ENCODE measurements at regions not wholly inside any gene's neighbourhood (a gene's known extent, or its start where the extent isn't known, plus 50 kb on each side); places are given as distances from the start of the nearest gene placed in this dataset.

DNA sequence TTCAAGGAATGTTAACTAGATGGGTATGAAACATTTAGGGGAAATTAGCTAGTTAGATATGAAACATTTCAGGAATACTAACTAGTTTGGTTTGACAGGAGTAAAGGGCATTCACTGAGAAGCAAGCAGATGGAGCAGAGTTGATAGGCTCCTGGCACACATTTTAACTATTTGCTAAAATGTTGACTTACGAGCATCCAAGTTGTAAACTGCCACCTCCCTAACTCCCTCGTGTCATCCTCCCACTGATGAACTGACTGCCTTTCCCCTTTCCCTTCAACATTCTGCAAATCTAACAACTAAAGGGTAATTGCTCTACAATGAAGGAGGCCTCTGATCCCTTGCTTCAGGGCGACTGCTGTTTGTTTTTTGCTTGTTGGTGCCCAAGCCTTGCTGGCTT is 580.4 kb upstream of the FAM98A start:
- TF ChIP-seq, protein P1, sequence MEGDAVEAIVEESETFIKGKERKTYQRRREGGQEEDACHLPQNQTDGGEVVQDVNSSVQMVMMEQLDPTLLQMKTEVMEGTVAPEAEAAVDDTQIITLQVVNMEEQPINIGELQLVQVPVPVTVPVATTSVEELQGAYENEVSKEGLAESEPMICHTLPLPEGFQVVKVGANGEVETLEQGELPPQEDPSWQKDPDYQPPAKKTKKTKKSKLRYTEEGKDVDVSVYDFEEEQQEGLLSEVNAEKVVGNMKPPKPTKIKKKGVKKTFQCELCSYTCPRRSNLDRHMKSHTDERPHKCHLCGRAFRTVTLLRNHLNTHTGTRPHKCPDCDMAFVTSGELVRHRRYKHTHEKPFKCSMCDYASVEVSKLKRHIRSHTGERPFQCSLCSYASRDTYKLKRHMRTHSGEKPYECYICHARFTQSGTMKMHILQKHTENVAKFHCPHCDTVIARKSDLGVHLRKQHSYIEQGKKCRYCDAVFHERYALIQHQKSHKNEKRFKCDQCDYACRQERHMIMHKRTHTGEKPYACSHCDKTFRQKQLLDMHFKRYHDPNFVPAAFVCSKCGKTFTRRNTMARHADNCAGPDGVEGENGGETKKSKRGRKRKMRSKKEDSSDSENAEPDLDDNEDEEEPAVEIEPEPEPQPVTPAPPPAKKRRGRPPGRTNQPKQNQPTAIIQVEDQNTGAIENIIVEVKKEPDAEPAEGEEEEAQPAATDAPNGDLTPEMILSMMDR (IDR thresholded peaks at IDR 0.05; ENCODE audit: poor library complexity, severe bottlenecking) = no peak
- TF ChIP-seq RAD21 (conservative IDR thresholded peaks at IDR 0.05) (no peak), EP300 (conservative IDR thresholded peaks at IDR 0.05; ENCODE audit: poor library complexity, severe bottlenecking) (no peak), EZH2 (IDR thresholded peaks at IDR 0.05; ENCODE audit: borderline replicate concordance, insufficient read depth, low read length, poor library complexity, severe bottlenecking) (no peak), SMC3 (conservative IDR thresholded peaks at IDR 0.05; ENCODE audit: poor library complexity) (no peak), MXI1 (conservative IDR thresholded peaks at IDR 0.05; ENCODE audit: poor library complexity, severe bottlenecking) (no peak), POLR2AphosphoS5 (IDR thresholded peaks at IDR 0.05) (no peak)
- TF ChIP-seq, protein P2, sequence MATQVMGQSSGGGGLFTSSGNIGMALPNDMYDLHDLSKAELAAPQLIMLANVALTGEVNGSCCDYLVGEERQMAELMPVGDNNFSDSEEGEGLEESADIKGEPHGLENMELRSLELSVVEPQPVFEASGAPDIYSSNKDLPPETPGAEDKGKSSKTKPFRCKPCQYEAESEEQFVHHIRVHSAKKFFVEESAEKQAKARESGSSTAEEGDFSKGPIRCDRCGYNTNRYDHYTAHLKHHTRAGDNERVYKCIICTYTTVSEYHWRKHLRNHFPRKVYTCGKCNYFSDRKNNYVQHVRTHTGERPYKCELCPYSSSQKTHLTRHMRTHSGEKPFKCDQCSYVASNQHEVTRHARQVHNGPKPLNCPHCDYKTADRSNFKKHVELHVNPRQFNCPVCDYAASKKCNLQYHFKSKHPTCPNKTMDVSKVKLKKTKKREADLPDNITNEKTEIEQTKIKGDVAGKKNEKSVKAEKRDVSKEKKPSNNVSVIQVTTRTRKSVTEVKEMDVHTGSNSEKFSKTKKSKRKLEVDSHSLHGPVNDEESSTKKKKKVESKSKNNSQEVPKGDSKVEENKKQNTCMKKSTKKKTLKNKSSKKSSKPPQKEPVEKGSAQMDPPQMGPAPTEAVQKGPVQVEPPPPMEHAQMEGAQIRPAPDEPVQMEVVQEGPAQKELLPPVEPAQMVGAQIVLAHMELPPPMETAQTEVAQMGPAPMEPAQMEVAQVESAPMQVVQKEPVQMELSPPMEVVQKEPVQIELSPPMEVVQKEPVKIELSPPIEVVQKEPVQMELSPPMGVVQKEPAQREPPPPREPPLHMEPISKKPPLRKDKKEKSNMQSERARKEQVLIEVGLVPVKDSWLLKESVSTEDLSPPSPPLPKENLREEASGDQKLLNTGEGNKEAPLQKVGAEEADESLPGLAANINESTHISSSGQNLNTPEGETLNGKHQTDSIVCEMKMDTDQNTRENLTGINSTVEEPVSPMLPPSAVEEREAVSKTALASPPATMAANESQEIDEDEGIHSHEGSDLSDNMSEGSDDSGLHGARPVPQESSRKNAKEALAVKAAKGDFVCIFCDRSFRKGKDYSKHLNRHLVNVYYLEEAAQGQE (IDR thresholded peaks at IDR 0.05; ENCODE audit: borderline replicate concordance) = no peak
